GM18511 (cell line): ENCODE measurements at regions not wholly inside any gene's neighbourhood (a gene's known extent, or its start where the extent isn't known, plus 50 kb on each side); places are given as distances from the start of the nearest gene placed in this dataset.

Experiments
- ATAC-seq: cut with Tn5 transposase; IDR thresholded peaks from one replicate; pipeline ENCODE4 v1.9.1; 2021; ENCODE audit warnings: mild to moderate bottlenecking, moderate library complexity; ENCODE audit not compliant: unreplicated experiment

DNA sequence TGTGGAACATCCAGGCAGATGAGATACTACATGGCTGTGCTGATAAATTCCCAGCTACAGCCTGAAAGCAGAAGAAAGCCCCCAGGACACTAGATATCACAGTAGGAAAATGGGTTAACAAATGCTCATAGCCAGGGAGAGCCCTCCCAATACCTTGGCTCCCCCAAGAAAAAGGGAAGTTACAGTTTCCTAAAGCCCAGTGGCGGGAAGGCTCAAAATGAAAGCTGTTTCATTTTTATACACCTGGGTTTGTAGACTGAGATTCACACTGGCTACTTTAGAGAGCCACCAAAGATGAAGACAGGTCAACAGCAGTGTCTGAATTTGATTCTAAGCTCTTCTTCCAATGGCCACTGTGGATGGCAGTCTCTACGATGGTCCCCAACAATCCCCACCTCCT lies 55.0 kb upstream of the TOPAZ1 start:
- ATAC-seq = no peak
